Thoracic aorta (tissue), 2 donors: ENCODE measurements at regions not wholly inside any gene's neighbourhood (a gene's known extent, or its start where the extent isn't known, plus 50 kb on each side); places are given as distances from the start of the nearest gene placed in this dataset.

Experiments used
- ATAC-seq: fragments of 150-250 bp; one replicate; pipeline ENCODE4 v1.8.0; 2017; ENCODE audit warnings: low read depth; ENCODE audit not compliant: insufficient number of reproducible peaks, low FRiP score
- DNase-seq: peaks from one replicate; pipeline ENCODE4 v3.0.0-alpha.2; 2020; ENCODE audit warnings: low spot score
- H3K27ac ChIP-seq, 2 donors: fragments of 200-600 bp; sonication (generic); 1 replicate in 1 of 2; 2 replicates in 1 of 2; pipeline ENCODE4 v1.5.1; 2016; ENCODE audit warnings: mild to moderate bottlenecking in 2 of 2, moderate library complexity in 2 of 2
- H3K27me3 ChIP-seq: fragments of 200-600 bp; sonication (generic); replicated peaks from 2 replicates; pipeline ENCODE4 v1.6.0; 2016; ENCODE audit warnings: mild to moderate bottlenecking; ENCODE audit not compliant: insufficient read depth
- H3K36me3 ChIP-seq: fragments of 200-600 bp; sonication (generic); one replicate; pipeline ENCODE4 v1.5.1; 2016
- H3K4me1 ChIP-seq, 2 donors: fragments of 200-600 bp; sonication (generic); 1 replicate in 1 of 2; 2 replicates in 1 of 2; pipeline versions ENCODE4 v1.5.1 to v1.6.0; 2016; ENCODE audit warnings: low read depth in 2 of 2, mild to moderate bottlenecking in 1 of 2; ENCODE audit not compliant: control insufficient read depth in 1 of 2
- H3K4me3 ChIP-seq: fragments of 200-600 bp; sonication (generic); 2 replicates; pipeline ENCODE4 v1.5.1; 2016; ENCODE audit warnings: mild to moderate bottlenecking
- H3K9me3 ChIP-seq: fragments of 200-600 bp; sonication (generic); 2 replicates; pipeline ENCODE4 v1.5.1; 2016
- CTCF ChIP-seq: fragments of 200-600 bp; sonication (generic); IDR thresholded peaks from one replicate; pipeline ENCODE4 v1.5.1; 2019; ENCODE audit warnings: antibody characterized with exemption

- ATAC-seq (no peak), DNase-seq (no peak)
- H3K4me3 ChIP-seq = no peak overlapping the region
- no peaks in the 10 kb centered on the region for H3K27me3 ChIP-seq
- H3K4me1 ChIP-seq = no peaks in the 10 kb centered on the region
- no peaks in the 10 kb centered on the region for H3K36me3 ChIP-seq
- H3K9me3 ChIP-seq = no peaks in the 10 kb centered on the region
- no peak for TF ChIP-seq CTCF
- no peak overlapping the region for H3K27ac ChIP-seq
These were observed 72.6 kb upstream of the TOMM7 start for GRCh38 chr7:22895140-22895827.

- TF ChIP-seq CTCF = no peak
- ATAC-seq = no peak
- no peak for DNase-seq
- Histone ChIP-seq H3K9me3 (no peaks in the 10 kb centered on the region), H3K36me3 (no peaks in the 10 kb centered on the region), H3K27ac (no peak overlapping the region), H3K27me3 (no peaks in the 10 kb centered on the region), H3K4me1 (no peaks in the 10 kb centered on the region), H3K4me3 (no peak overlapping the region)
These were observed 71.9 kb upstream of the TOMM7 start for GRCh38 chr7:22894546-22894945.

- H3K36me3 ChIP-seq = no peaks in the 10 kb centered on the region
- TF ChIP-seq CTCF = no peak
- DNase-seq (no peak), ATAC-seq (no peak)
- H3K9me3 ChIP-seq = no peaks in the 10 kb centered on the region
- H3K4me1 ChIP-seq = peaks cover 0 to 3% of the 10 kb centered on the region in 2 donors
- H3K27me3 ChIP-seq = no peaks in the 10 kb centered on the region
- H3K27ac ChIP-seq = no peak overlapping the region
- no peak overlapping the region for H3K4me3 ChIP-seq
These were observed 68.1 kb upstream of the TOMM7 start for GRCh38 chr7:22890773-22891172.

GRCh38 chr7:22885797-22886261 is 63.2 kb upstream of the TOMM7 start:
- Histone ChIP-seq H3K4me3 (no peak overlapping the region), H3K36me3 (no peaks in the 10 kb centered on the region), H3K9me3 (no peaks in the 10 kb centered on the region), H3K27ac (no peak overlapping the region), H3K27me3 (no peaks in the 10 kb centered on the region), H3K4me1 (peaks cover 0 to 3% of the 10 kb centered on the region in 2 donors)
- no peak for DNase-seq
- TF ChIP-seq CTCF = no peak
- ATAC-seq = no peak

GRCh38 chr7:22884911-22885788 is 62.5 kb upstream of the TOMM7 start:
- TF ChIP-seq CTCF = no peak
- Histone ChIP-seq H3K27me3 (no peaks in the 10 kb centered on the region), H3K4me1 (peaks cover 0 to 3% of the 10 kb centered on the region in 2 donors), H3K4me3 (no peak overlapping the region), H3K27ac (no peak overlapping the region), H3K9me3 (no peaks in the 10 kb centered on the region), H3K36me3 (no peaks in the 10 kb centered on the region)
- ATAC-seq (no peak), DNase-seq (no peak)
